ENCODE measurements at regions not wholly inside any gene's neighbourhood (a gene's known extent, or its start where the extent isn't known, plus 50 kb on each side); places are given as distances from the start of the nearest gene placed in this dataset.

DNA sequence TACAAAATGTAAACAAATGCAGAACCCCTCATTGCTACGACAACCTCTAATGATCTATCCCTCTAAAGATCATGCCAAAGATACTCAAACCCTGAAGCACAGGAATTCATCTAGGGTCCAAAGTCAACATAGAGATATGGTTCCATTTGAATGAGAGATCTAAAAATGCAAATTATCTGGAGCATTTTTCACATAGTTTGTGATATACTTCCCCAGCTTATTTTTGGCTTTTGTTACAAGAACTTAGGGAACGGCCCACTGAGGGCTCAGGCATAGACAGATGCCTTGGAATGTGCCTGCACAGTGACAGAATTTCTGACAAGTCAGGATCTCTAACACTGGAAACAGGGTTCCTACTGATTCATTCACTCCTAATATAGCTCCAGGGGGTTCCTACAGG is 258.9 kb upstream of the THBS1 start:
- no peak overlapping the region for H3K14ac ChIP-seq (ENCODE audit: low read length)
- no peak overlapping the region for H2BK15ac ChIP-seq (ENCODE audit: low read length)
- no peak overlapping the region for H2AK5ac ChIP-seq (ENCODE audit: low read depth, low read length)
- H3K23ac ChIP-seq (ENCODE audit: low read depth, low read length, poor library complexity) = no peak overlapping the region
- H3K4me1 ChIP-seq (ENCODE audit: control insufficient read depth in 2 of 2, insufficient read depth in 1 of 2, low read depth in 1 of 2, low read length in 2 of 2) = no peaks in the 10 kb centered on the region
- peaks cover 0 to 2% of the 10 kb centered on the region in 2 donors for H3K9me3 ChIP-seq (replicated peaks in 1 of 2; ENCODE audit: control insufficient read depth in 2 of 2, insufficient read depth in 1 of 2, low read depth in 1 of 2, low read length in 2 of 2)
- no peak overlapping the region for H3K4me3 ChIP-seq (ENCODE audit: low read length in 2 of 2)
- no peaks in the 10 kb centered on the region for H3K27me3 ChIP-seq (ENCODE audit: control insufficient read depth in 3 of 3, insufficient read depth in 3 of 3, low read depth in 1 of 3, low read length in 3 of 3)
- no peak overlapping the region for H4K8ac ChIP-seq (ENCODE audit: low read depth, low read length)
- H3K9ac ChIP-seq (ENCODE audit: low read depth, low read length, poor library complexity) = no peak overlapping the region
- no peak overlapping the region for H3K18ac ChIP-seq (ENCODE audit: low read length)
- H3K79me1 ChIP-seq (ENCODE audit: low read depth, low read length) = no peaks in the 10 kb centered on the region
- H3K4me2 ChIP-seq (ENCODE audit: insufficient read depth, low read length, poor library complexity, severe bottlenecking) = no peak overlapping the region
- no CpG with 5 or more reads among the region's 2 CpGs for WGBS, 2 donors (ENCODE audit: extremely low coverage in 2 of 2, insufficient read length in 2 of 2, insufficient replicate concordance in 1 of 2)
- no peak for DNase-seq (ENCODE audit: low spot score)
- H2BK12ac ChIP-seq (ENCODE audit: low read length) = no peak overlapping the region
- H3K27ac ChIP-seq (replicated peaks; ENCODE audit: low read length) = no peak overlapping the region
- no peak overlapping the region for H3K4ac ChIP-seq (ENCODE audit: low read length)
- H2AFZ ChIP-seq (ENCODE audit: low read length) = no peak overlapping the region
- no peak overlapping the region for H2BK120ac ChIP-seq (ENCODE audit: low read depth, low read length)
- no peak overlapping the region for H2BK5ac ChIP-seq (ENCODE audit: low read length)
- no peak overlapping the region for H4K91ac ChIP-seq (ENCODE audit: low read depth, low read length, poor library complexity)
- no peaks in the 10 kb centered on the region for H3K36me3 ChIP-seq (replicated peaks in 1 of 2; ENCODE audit: control insufficient read depth in 2 of 2, insufficient read depth in 2 of 2, low read length in 2 of 2)

DNA sequence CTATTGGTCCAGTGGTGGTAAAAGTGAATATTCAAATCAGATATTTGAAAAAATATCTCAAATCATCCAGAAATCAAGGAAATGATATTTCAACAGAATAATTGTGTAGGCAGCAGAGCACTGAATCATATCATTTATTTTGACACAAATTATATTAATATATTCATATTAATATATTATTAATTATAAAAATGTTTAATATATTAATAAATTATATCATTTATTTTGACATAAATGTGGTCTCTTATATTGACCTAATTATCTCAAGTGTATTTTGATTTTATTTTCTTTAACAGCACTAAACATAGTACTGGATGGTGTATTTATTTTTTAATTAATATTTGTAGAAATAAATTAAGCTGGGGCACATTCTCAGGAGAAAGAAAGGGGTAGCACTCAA is 257.7 kb upstream of the THBS1 start:
- no peak overlapping the region for H4K8ac ChIP-seq (ENCODE audit: low read depth, low read length)
- no peak overlapping the region for H3K4ac ChIP-seq (ENCODE audit: low read length)
- no peak overlapping the region for H3K27ac ChIP-seq (replicated peaks; ENCODE audit: low read length)
- no peak overlapping the region for H2BK12ac ChIP-seq (ENCODE audit: low read length)
- no peak overlapping the region for H2BK120ac ChIP-seq (ENCODE audit: low read depth, low read length)
- DNase-seq (ENCODE audit: low spot score) = no peak
- H4K91ac ChIP-seq (ENCODE audit: low read depth, low read length, poor library complexity) = no peak overlapping the region
- H3K27me3 ChIP-seq (ENCODE audit: control insufficient read depth in 3 of 3, insufficient read depth in 3 of 3, low read depth in 1 of 3, low read length in 3 of 3) = no peaks in the 10 kb centered on the region
- no peak overlapping the region for H3K4me2 ChIP-seq (ENCODE audit: insufficient read depth, low read length, poor library complexity, severe bottlenecking)
- H3K18ac ChIP-seq (ENCODE audit: low read length) = no peak overlapping the region
- H3K23ac ChIP-seq (ENCODE audit: low read depth, low read length, poor library complexity) = no peak overlapping the region
- H3K36me3 ChIP-seq (replicated peaks in 1 of 2; ENCODE audit: control insufficient read depth in 2 of 2, insufficient read depth in 2 of 2, low read length in 2 of 2) = no peaks in the 10 kb centered on the region
- H3K79me1 ChIP-seq (ENCODE audit: low read depth, low read length) = no peaks in the 10 kb centered on the region
- no peak overlapping the region for H2BK15ac ChIP-seq (ENCODE audit: low read length)
- no peak overlapping the region for H3K14ac ChIP-seq (ENCODE audit: low read length)
- H2BK5ac ChIP-seq (ENCODE audit: low read length) = no peak overlapping the region
- no peak overlapping the region for H2AFZ ChIP-seq (ENCODE audit: low read length)
- no peak overlapping the region for H3K4me3 ChIP-seq (ENCODE audit: low read length in 2 of 2)
- H3K9me3 ChIP-seq (replicated peaks in 1 of 2; ENCODE audit: control insufficient read depth in 2 of 2, insufficient read depth in 1 of 2, low read depth in 1 of 2, low read length in 2 of 2) = peaks cover 0 to 2% of the 10 kb centered on the region in 2 donors
- no peak overlapping the region for H2AK5ac ChIP-seq (ENCODE audit: low read depth, low read length)
- H3K4me1 ChIP-seq (ENCODE audit: control insufficient read depth in 2 of 2, insufficient read depth in 1 of 2, low read depth in 1 of 2, low read length in 2 of 2) = no peaks in the 10 kb centered on the region
- H3K9ac ChIP-seq (ENCODE audit: low read depth, low read length, poor library complexity) = no peak overlapping the region

- H3K36me3 ChIP-seq (replicated peaks in 1 of 2; ENCODE audit: control insufficient read depth in 2 of 2, insufficient read depth in 2 of 2, low read length in 2 of 2) = no peaks in the 10 kb centered on the region
- H3K4ac ChIP-seq (ENCODE audit: low read length) = no peak overlapping the region
- H2BK120ac ChIP-seq (ENCODE audit: low read depth, low read length) = no peak overlapping the region
- no peak overlapping the region for H3K4me3 ChIP-seq (ENCODE audit: low read length in 2 of 2)
- no peak overlapping the region for H3K23ac ChIP-seq (ENCODE audit: low read depth, low read length, poor library complexity)
- H3K9ac ChIP-seq (ENCODE audit: low read depth, low read length, poor library complexity) = no peak overlapping the region
- H3K9me3 ChIP-seq (replicated peaks in 1 of 2; ENCODE audit: control insufficient read depth in 2 of 2, insufficient read depth in 1 of 2, low read depth in 1 of 2, low read length in 2 of 2) = peaks cover 0 to 2% of the 10 kb centered on the region in 2 donors
- no peak overlapping the region for H3K14ac ChIP-seq (ENCODE audit: low read length)
- WGBS, 2 donors (ENCODE audit: extremely low coverage in 2 of 2, insufficient read length in 2 of 2, insufficient replicate concordance in 1 of 2) = no CpG with 5 or more reads among the region's 3 CpGs
- no peaks in the 10 kb centered on the region for H3K79me1 ChIP-seq (ENCODE audit: low read depth, low read length)
- no peak overlapping the region for H4K8ac ChIP-seq (ENCODE audit: low read depth, low read length)
- H3K4me1 ChIP-seq (ENCODE audit: control insufficient read depth in 2 of 2, insufficient read depth in 1 of 2, low read depth in 1 of 2, low read length in 2 of 2) = no peaks in the 10 kb centered on the region
- no peak overlapping the region for H2BK12ac ChIP-seq (ENCODE audit: low read length)
- no peak for DNase-seq (ENCODE audit: low spot score)
- H2BK15ac ChIP-seq (ENCODE audit: low read length) = no peak overlapping the region
- H2AFZ ChIP-seq (ENCODE audit: low read length) = no peak overlapping the region
- H3K18ac ChIP-seq (ENCODE audit: low read length) = no peak overlapping the region
- H3K27ac ChIP-seq (replicated peaks; ENCODE audit: low read length) = no peak overlapping the region
- H2BK5ac ChIP-seq (ENCODE audit: low read length) = no peak overlapping the region
- no peak overlapping the region for H4K91ac ChIP-seq (ENCODE audit: low read depth, low read length, poor library complexity)
- no peaks in the 10 kb centered on the region for H3K27me3 ChIP-seq (ENCODE audit: control insufficient read depth in 3 of 3, insufficient read depth in 3 of 3, low read depth in 1 of 3, low read length in 3 of 3)
- H2AK5ac ChIP-seq (ENCODE audit: low read depth, low read length) = no peak overlapping the region
- H3K4me2 ChIP-seq (ENCODE audit: insufficient read depth, low read length, poor library complexity, severe bottlenecking) = no peak overlapping the region
These were observed 257.2 kb upstream of the THBS1 start for GRCh38 chr15:39323706-39324105.

- Histone ChIP-seq H3K18ac (ENCODE audit: low read length) (no peak overlapping the region), H3K27ac (replicated peaks; ENCODE audit: low read length) (no peak overlapping the region), H3K14ac (ENCODE audit: low read length) (no peak overlapping the region), H3K9me3 (replicated peaks in 1 of 2; ENCODE audit: control insufficient read depth in 2 of 2, insufficient read depth in 1 of 2, low read depth in 1 of 2, low read length in 2 of 2) (no peaks in the 10 kb centered on the region), H3K4ac (ENCODE audit: low read length) (no peak overlapping the region), H4K8ac (ENCODE audit: low read depth, low read length) (no peak overlapping the region), H2BK120ac (ENCODE audit: low read depth, low read length) (no peak overlapping the region), H3K23ac (ENCODE audit: low read depth, low read length, poor library complexity) (no peak overlapping the region), H2AFZ (ENCODE audit: low read length) (no peak overlapping the region), H2BK5ac (ENCODE audit: low read length) (no peak overlapping the region), H4K91ac (ENCODE audit: low read depth, low read length, poor library complexity) (no peak overlapping the region), H3K4me1 (ENCODE audit: control insufficient read depth in 2 of 2, insufficient read depth in 1 of 2, low read depth in 1 of 2, low read length in 2 of 2) (peaks cover 0 to 1% of the 10 kb centered on the region in 2 donors), H2BK15ac (ENCODE audit: low read length) (no peak overlapping the region), H3K4me3 (ENCODE audit: low read length in 2 of 2) (no peak overlapping the region), H2BK12ac (ENCODE audit: low read length) (no peak overlapping the region), H3K27me3 (ENCODE audit: control insufficient read depth in 3 of 3, insufficient read depth in 3 of 3, low read depth in 1 of 3, low read length in 3 of 3) (no peaks in the 10 kb centered on the region), H3K36me3 (replicated peaks in 1 of 2; ENCODE audit: control insufficient read depth in 2 of 2, insufficient read depth in 2 of 2, low read length in 2 of 2) (no peaks in the 10 kb centered on the region), H3K79me1 (ENCODE audit: low read depth, low read length) (no peaks in the 10 kb centered on the region), H3K9ac (ENCODE audit: low read depth, low read length, poor library complexity) (no peak overlapping the region), H3K4me2 (ENCODE audit: insufficient read depth, low read length, poor library complexity, severe bottlenecking) (no peak overlapping the region), H2AK5ac (ENCODE audit: low read depth, low read length) (no peak overlapping the region)
- DNase-seq (ENCODE audit: low spot score) = no peak
- WGBS, 2 donors (ENCODE audit: extremely low coverage in 2 of 2, insufficient read length in 2 of 2, insufficient replicate concordance in 1 of 2) = no CpG with 5 or more reads among the region's 5 CpGs
These were observed 254.4 kb upstream of the THBS1 start for GRCh38 chr15:39326306-39326975.

All from neuronal stem cell (in vitro differentiated cells).